ENCODE measurements at regions not wholly inside any gene's neighbourhood (a gene's known extent, or its start where the extent isn't known, plus 50 kb on each side); places are given as distances from the start of the nearest gene placed in this dataset.

GRCh38 chr12:24044941-24045703 is 95.7 kb upstream of the SOX5 start:
- no peak overlapping the region for H3K4me3 ChIP-seq (ENCODE audit: low read depth, low read length)
- in situ Hi-C loops (cut with HindIII; ENCODE audit: low sequenced_read_pairs) = no loop called here
- no peak for TF ChIP-seq CTCF (IDR thresholded peaks at IDR 0.05; ENCODE audit: low read depth, low read length)
- DNase-seq (ENCODE audit: low read depth, low spot score) = no peak

- no peak for TF ChIP-seq CTCF (IDR thresholded peaks at IDR 0.05; ENCODE audit: low read depth, low read length)
- no peak for DNase-seq (ENCODE audit: low read depth, low spot score)
- in situ Hi-C loops (cut with HindIII; ENCODE audit: low sequenced_read_pairs) = no loop called here
- H3K4me3 ChIP-seq (ENCODE audit: low read depth, low read length) = no peak overlapping the region
Measured at GRCh38 chr12:24042651-24043050, 93.2 kb upstream of the SOX5 start.

GRCh38 chr12:24039113-24039525 is 89.6 kb upstream of the SOX5 start:
- peak; percentile 97 for DNase-seq (ENCODE audit: low read depth, low spot score)
- H3K4me3 ChIP-seq (ENCODE audit: low read depth, low read length) = no peak overlapping the region
- in situ Hi-C loops (cut with HindIII; ENCODE audit: low sequenced_read_pairs) = no loop called here
- TF ChIP-seq CTCF (IDR thresholded peaks at IDR 0.05; ENCODE audit: low read depth, low read length) = no peak

- no peak for TF ChIP-seq CTCF (IDR thresholded peaks at IDR 0.05; ENCODE audit: low read depth, low read length)
- DNase-seq (ENCODE audit: low read depth, low spot score) = no peak
- in situ Hi-C loops (cut with HindIII; ENCODE audit: low sequenced_read_pairs) = no loop called here
- H3K4me3 ChIP-seq (ENCODE audit: low read depth, low read length) = no peak overlapping the region
Measured at GRCh38 chr12:24038211-24038997, 88.9 kb upstream of the SOX5 start.

- DNase-seq (ENCODE audit: low read depth, low spot score) = no peak
- TF ChIP-seq CTCF (IDR thresholded peaks at IDR 0.05; ENCODE audit: low read depth, low read length) = no peak
- H3K4me3 ChIP-seq (ENCODE audit: low read depth, low read length) = no peak overlapping the region
- in situ Hi-C loops (cut with HindIII; ENCODE audit: low sequenced_read_pairs) = no loop called here
Measured at GRCh38 chr12:24036438-24037216, 87.2 kb upstream of the SOX5 start.

- H3K4me3 ChIP-seq (ENCODE audit: low read depth, low read length) = no peak overlapping the region
- in situ Hi-C loops (cut with HindIII; ENCODE audit: low sequenced_read_pairs) = no loop called here
- no peak for DNase-seq (ENCODE audit: low read depth, low spot score)
- no peak for TF ChIP-seq CTCF (IDR thresholded peaks at IDR 0.05; ENCODE audit: low read depth, low read length)
Measured at GRCh38 chr12:24034894-24035293, 85.4 kb upstream of the SOX5 start.

Data from astrocyte of the spinal cord (primary cell).